ENCODE measurements at regions not wholly inside any gene's neighbourhood (a gene's known extent, or its start where the extent isn't known, plus 50 kb on each side); places are given as distances from the start of the nearest gene placed in this dataset.

- Histone ChIP-seq H3F3A (ENCODE audit: insufficient read depth, low read length) (no peaks in the 10 kb centered on the region), H3K9ac (ENCODE audit: low read length) (no peak overlapping the region), H3K4me3 (ENCODE audit: low read depth, low read length, poor library complexity, severe bottlenecking) (no peak overlapping the region), H3K36me3 (ENCODE audit: insufficient read depth, low read length) (no peaks in the 10 kb centered on the region), H3K79me2 (ENCODE audit: insufficient read depth, low read length) (no peaks in the 10 kb centered on the region), H3K9me2 (ENCODE audit: low read depth, low read length) (no peaks in the 10 kb centered on the region), H3K9me3 (ENCODE audit: low read length) (no peaks in the 10 kb centered on the region), H4K20me1 (ENCODE audit: insufficient read depth, low read length) (no peaks in the 10 kb centered on the region), H3K4me2 (ENCODE audit: low read length) (no peak overlapping the region), H2AFZ (ENCODE audit: low read length) (no peak overlapping the region), H3K4me1 (ENCODE audit: insufficient read depth, low read length, severe bottlenecking) (no peaks in the 10 kb centered on the region), H3K27ac (ENCODE audit: low read depth, low read length, poor library complexity, severe bottlenecking) (no peak overlapping the region), H3K27me3 (ENCODE audit: insufficient read depth, low read length) (no peaks in the 10 kb centered on the region)
- no peak for TF ChIP-seq CTCF (IDR thresholded peaks at IDR 0.05; ENCODE audit: low read length)
- TF ChIP-seq EZH2 (IDR thresholded peaks at IDR 0.05; ENCODE audit: borderline replicate concordance, low read length), result no peak
These were observed 167.0 kb upstream of the HDAC4 start for GRCh38 chr2:239567786-239568185.

- H3K9ac ChIP-seq (ENCODE audit: low read length), result no peak overlapping the region
- no peaks in the 10 kb centered on the region for H3K4me1 ChIP-seq (ENCODE audit: insufficient read depth, low read length, severe bottlenecking)
- no peak overlapping the region for H3K4me2 ChIP-seq (ENCODE audit: low read length)
- no peaks in the 10 kb centered on the region for H3F3A ChIP-seq (ENCODE audit: insufficient read depth, low read length)
- TF ChIP-seq CTCF (IDR thresholded peaks at IDR 0.05; ENCODE audit: low read length) (no peak), EZH2 (IDR thresholded peaks at IDR 0.05; ENCODE audit: borderline replicate concordance, low read length) (no peak)
- no peaks in the 10 kb centered on the region for H3K9me2 ChIP-seq (ENCODE audit: low read depth, low read length)
- H3K27ac ChIP-seq (ENCODE audit: low read depth, low read length, poor library complexity, severe bottlenecking), result no peak overlapping the region
- H2AFZ ChIP-seq (ENCODE audit: low read length), result no peak overlapping the region
- no peaks in the 10 kb centered on the region for H4K20me1 ChIP-seq (ENCODE audit: insufficient read depth, low read length)
- H3K36me3 ChIP-seq (ENCODE audit: insufficient read depth, low read length), result no peaks in the 10 kb centered on the region
- no peaks in the 10 kb centered on the region for H3K79me2 ChIP-seq (ENCODE audit: insufficient read depth, low read length)
- no peak overlapping the region for H3K4me3 ChIP-seq (ENCODE audit: low read depth, low read length, poor library complexity, severe bottlenecking)
- H3K27me3 ChIP-seq (ENCODE audit: insufficient read depth, low read length), result no peaks in the 10 kb centered on the region
- H3K9me3 ChIP-seq (ENCODE audit: low read length), result no peaks in the 10 kb centered on the region
These were observed 166.3 kb upstream of the HDAC4 start for GRCh38 chr2:239566995-239567568.

GRCh38 chr2:239566162-239566994 lies 165.6 kb upstream of the HDAC4 start:
- Histone ChIP-seq H3K36me3 (ENCODE audit: insufficient read depth, low read length) (no peaks in the 10 kb centered on the region), H3K4me1 (ENCODE audit: insufficient read depth, low read length, severe bottlenecking) (no peaks in the 10 kb centered on the region), H3K9me3 (ENCODE audit: low read length) (no peaks in the 10 kb centered on the region), H3K9ac (ENCODE audit: low read length) (no peak overlapping the region), H2AFZ (ENCODE audit: low read length) (no peak overlapping the region), H3K27ac (ENCODE audit: low read depth, low read length, poor library complexity, severe bottlenecking) (no peak overlapping the region), H3K9me2 (ENCODE audit: low read depth, low read length) (no peaks in the 10 kb centered on the region), H3K27me3 (ENCODE audit: insufficient read depth, low read length) (no peaks in the 10 kb centered on the region), H3K4me2 (ENCODE audit: low read length) (no peak overlapping the region), H3K4me3 (ENCODE audit: low read depth, low read length, poor library complexity, severe bottlenecking) (no peak overlapping the region), H3F3A (ENCODE audit: insufficient read depth, low read length) (no peaks in the 10 kb centered on the region), H4K20me1 (ENCODE audit: insufficient read depth, low read length) (no peaks in the 10 kb centered on the region), H3K79me2 (ENCODE audit: insufficient read depth, low read length) (no peaks in the 10 kb centered on the region)
- TF ChIP-seq EZH2 (IDR thresholded peaks at IDR 0.05; ENCODE audit: borderline replicate concordance, low read length) (no peak), CTCF (IDR thresholded peaks at IDR 0.05; ENCODE audit: low read length) (no peak)

Measured in OCI-LY1 (cell line).